Skeletal muscle tissue (tissue), 3 donors: ENCODE measurements at regions not wholly inside any gene's neighbourhood (a gene's known extent, or its start where the extent isn't known, plus 50 kb on each side); places are given as distances from the start of the nearest gene placed in this dataset.

Experiments
- H3K27ac ChIP-seq: one replicate; pipeline ENCODE4 v1.7.0; 2013; ENCODE audit warnings: mild to moderate bottlenecking, low read depth, low read length, inconsistent platforms
- H3K27me3 ChIP-seq, 3 donors: one replicate each; pipeline ENCODE4 v1.7.0; 2013; ENCODE audit warnings: low read length in 3 of 3; ENCODE audit not compliant: control insufficient read depth in 3 of 3, insufficient read depth in 3 of 3
- H3K36me3 ChIP-seq, 3 donors: one replicate each; pipeline ENCODE4 v1.7.0; 2013; ENCODE audit warnings: low read length in 3 of 3; ENCODE audit not compliant: control insufficient read depth in 3 of 3, insufficient read depth in 3 of 3
- H3K4me1 ChIP-seq, 3 donors: one replicate each; pipeline ENCODE4 v1.7.0; 2013; ENCODE audit warnings: low read length in 3 of 3, mild to moderate bottlenecking in 3 of 3; ENCODE audit not compliant: control insufficient read depth in 3 of 3, insufficient read depth in 3 of 3
- H3K4me3 ChIP-seq, 3 donors: one replicate each; pipeline ENCODE4 v1.7.0; 2013; ENCODE audit warnings: low read length in 3 of 3
- H3K9ac ChIP-seq, 3 donors: one replicate each; pipeline ENCODE4 v1.7.0; 2013; ENCODE audit warnings: low read length in 3 of 3, mild to moderate bottlenecking in 3 of 3, moderate library complexity in 2 of 3, low read depth in 1 of 3
- H3K9me3 ChIP-seq, 3 donors: one replicate each; pipeline ENCODE4 v1.7.0; 2013; ENCODE audit warnings: low read length in 3 of 3; ENCODE audit not compliant: control insufficient read depth in 3 of 3
- donor health status: Osteomylitis.

GRCh38 chr5:24823625-24824024 is 178.8 kb upstream of the CDH10 start:
- Histone ChIP-seq H3K27ac (no peak overlapping the region), H3K9ac (no peak overlapping the region), H3K9me3 (peaks cover 0 to 5% (median 0%) of the 10 kb centered on the region in 3 donors), H3K4me3 (no peak overlapping the region), H3K4me1 (no peaks in the 10 kb centered on the region), H3K27me3 (no peaks in the 10 kb centered on the region), H3K36me3 (no peaks in the 10 kb centered on the region)

- Histone ChIP-seq H3K4me1 (no peaks in the 10 kb centered on the region), H3K9me3 (peaks cover 0 to 5% (median 0%) of the 10 kb centered on the region in 3 donors), H3K36me3 (no peaks in the 10 kb centered on the region), H3K4me3 (no peak overlapping the region), H3K27me3 (no peaks in the 10 kb centered on the region), H3K9ac (no peak overlapping the region), H3K27ac (no peak overlapping the region)
These were observed 175.1 kb upstream of the CDH10 start for GRCh38 chr5:24819841-24820240.

- no peak overlapping the region for H3K9ac ChIP-seq
- H3K4me1 ChIP-seq, result no peaks in the 10 kb centered on the region
- H3K27me3 ChIP-seq, result no peaks in the 10 kb centered on the region
- H3K4me3 ChIP-seq, result no peak overlapping the region
- no peaks in the 10 kb centered on the region for H3K9me3 ChIP-seq
- no peaks in the 10 kb centered on the region for H3K36me3 ChIP-seq
- no peak overlapping the region for H3K27ac ChIP-seq
These were observed 173.2 kb upstream of the CDH10 start for GRCh38 chr5:24817966-24818365.

- Histone ChIP-seq H3K9ac (no peak overlapping the region), H3K36me3 (no peaks in the 10 kb centered on the region), H3K4me3 (no peak overlapping the region), H3K27me3 (no peaks in the 10 kb centered on the region), H3K27ac (no peak overlapping the region), H3K4me1 (no peaks in the 10 kb centered on the region), H3K9me3 (no peaks in the 10 kb centered on the region)
These were observed 171.4 kb upstream of the CDH10 start for GRCh38 chr5:24816206-24816605.

GRCh38 chr5:24805230-24805629 is 160.5 kb upstream of the CDH10 start:
- H3K27me3 ChIP-seq, result no peaks in the 10 kb centered on the region
- H3K4me3 ChIP-seq, result no peak overlapping the region
- no peak overlapping the region for H3K27ac ChIP-seq
- H3K4me1 ChIP-seq, result no peaks in the 10 kb centered on the region
- H3K9me3 ChIP-seq, result peaks cover 0 to 2% (median 0%) of the 10 kb centered on the region in 3 donors
- no peaks in the 10 kb centered on the region for H3K36me3 ChIP-seq
- no peak overlapping the region for H3K9ac ChIP-seq

GRCh38 chr5:24804221-24804681 is 159.5 kb upstream of the CDH10 start:
- Histone ChIP-seq H3K4me3 (no peak overlapping the region), H3K36me3 (no peaks in the 10 kb centered on the region), H3K27ac (no peak overlapping the region), H3K9me3 (peaks cover 0 to 2% (median 0%) of the 10 kb centered on the region in 3 donors), H3K27me3 (no peaks in the 10 kb centered on the region), H3K9ac (no peak overlapping the region), H3K4me1 (no peaks in the 10 kb centered on the region)

- Histone ChIP-seq H3K27me3 (no peaks in the 10 kb centered on the region), H3K27ac (no peak overlapping the region), H3K4me1 (no peaks in the 10 kb centered on the region), H3K36me3 (no peaks in the 10 kb centered on the region), H3K4me3 (no peak overlapping the region), H3K9ac (no peak overlapping the region), H3K9me3 (no peaks in the 10 kb centered on the region)
These were observed 146.5 kb upstream of the CDH10 start for GRCh38 chr5:24791326-24791725.

GRCh38 chr5:24789611-24790351 is 145.0 kb upstream of the CDH10 start:
- H3K4me3 ChIP-seq, result no peak overlapping the region
- H3K4me1 ChIP-seq, result no peaks in the 10 kb centered on the region
- no peak overlapping the region for H3K27ac ChIP-seq
- H3K9ac ChIP-seq, result no peak overlapping the region
- H3K27me3 ChIP-seq, result no peaks in the 10 kb centered on the region
- no peaks in the 10 kb centered on the region for H3K9me3 ChIP-seq
- no peaks in the 10 kb centered on the region for H3K36me3 ChIP-seq

- no peaks in the 10 kb centered on the region for H3K4me1 ChIP-seq
- no peaks in the 10 kb centered on the region for H3K27me3 ChIP-seq
- H3K4me3 ChIP-seq, result no peak overlapping the region
- no peak overlapping the region for H3K27ac ChIP-seq
- H3K36me3 ChIP-seq, result no peaks in the 10 kb centered on the region
- H3K9ac ChIP-seq, result no peak overlapping the region
- no peaks in the 10 kb centered on the region for H3K9me3 ChIP-seq
These were observed 144.2 kb upstream of the CDH10 start for GRCh38 chr5:24788829-24789514.

GRCh38 chr5:24786108-24786507 is 141.3 kb upstream of the CDH10 start:
- Histone ChIP-seq H3K4me1 (no peaks in the 10 kb centered on the region), H3K4me3 (no peak overlapping the region), H3K9me3 (no peaks in the 10 kb centered on the region), H3K36me3 (no peaks in the 10 kb centered on the region), H3K27me3 (no peaks in the 10 kb centered on the region), H3K27ac (no peak overlapping the region), H3K9ac (no peak overlapping the region)
